Neural cell (in vitro differentiated cells): ENCODE measurements at regions not wholly inside any gene's neighbourhood (a gene's known extent, or its start where the extent isn't known, plus 50 kb on each side); places are given as distances from the start of the nearest gene placed in this dataset.

ENCODE experiments used
- H2AFZ ChIP-seq: fragments of 200-600, 300-800 bp; sonication (generic), shearing (Covaris generic); 2 replicates; pipeline ENCODE4 v1.6.0; 2014; ENCODE audit warnings: low read depth, mild to moderate bottlenecking, antibody characterized with exemption, low read length, moderate library complexity
- H3F3A ChIP-seq: fragments of 200-600 bp; shearing (Covaris generic); 2 replicates; pipeline ENCODE4 v1.6.1; 2016; ENCODE audit warnings: mild to moderate bottlenecking, moderate library complexity, mixed read lengths, antibody characterized with exemption, low read length; ENCODE audit not compliant: insufficient read depth, poor library complexity, severe bottlenecking
- H3K27ac ChIP-seq: fragments of 200-600, 300-800 bp; sonication (generic), shearing (Covaris generic); 2 replicates; pipeline ENCODE4 v1.5.1; 2014; ENCODE audit warnings: mild to moderate bottlenecking, low read length, moderate library complexity
- H3K27me3 ChIP-seq: fragments of 300-800, 200-600 bp; sonication (generic), shearing (Covaris generic); 2 replicates; pipeline ENCODE4 v1.6.0; 2014; ENCODE audit warnings: mild to moderate bottlenecking, low read depth, low read length, moderate library complexity; ENCODE audit not compliant: insufficient read depth
- H3K36me3 ChIP-seq: fragments of 300-800, 200-600 bp; sonication (generic), shearing (Covaris generic); 2 replicates; pipeline ENCODE4 v1.5.1; 2014; ENCODE audit warnings: mild to moderate bottlenecking, antibody characterized with exemption, low read length, moderate library complexity; ENCODE audit not compliant: insufficient read depth
- H3K4me2 ChIP-seq: fragments of 300-800, 200-600 bp; sonication (generic), shearing (Covaris generic); 2 replicates; pipeline ENCODE4 v1.6.0; 2014; ENCODE audit warnings: mild to moderate bottlenecking, low read length
- H3K4me3 ChIP-seq: fragments of 300-800, 200-600 bp; sonication (generic), shearing (Covaris generic); 2 replicates; pipeline ENCODE4 v1.5.1; 2014; ENCODE audit warnings: mild to moderate bottlenecking, low read length, moderate library complexity
- H3K79me2 ChIP-seq: fragments of 200-600 bp; shearing (Covaris generic); replicated peaks from 2 replicates; pipeline ENCODE4 v1.6.0; 2014; ENCODE audit warnings: mild to moderate bottlenecking, low read length, moderate library complexity; ENCODE audit not compliant: insufficient read depth
- H3K9ac ChIP-seq: fragments of 300-800, 200-600 bp; sonication (generic), shearing (Covaris generic); 2 replicates; pipeline ENCODE4 v1.6.1; 2016; ENCODE audit warnings: mild to moderate bottlenecking, low read length, mixed read lengths
- H3K9me2 ChIP-seq: fragments of 200-600 bp; shearing (Covaris generic); 2 replicates; pipeline ENCODE4 v1.6.1; 2016; ENCODE audit warnings: mild to moderate bottlenecking, low read length, mixed read lengths; ENCODE audit not compliant: insufficient read depth
- H3K9me3 ChIP-seq: fragments of 200-600, 300-800 bp; sonication (generic), shearing (Covaris generic); 2 replicates; pipeline ENCODE4 v1.6.1; 2016; ENCODE audit warnings: mild to moderate bottlenecking, mixed run types, low read length, moderate library complexity, mixed read lengths
- H4K20me1 ChIP-seq: fragments of 200-600 bp; shearing (Covaris generic); 2 replicates; pipeline ENCODE4 v1.6.1; 2016; ENCODE audit warnings: mild to moderate bottlenecking, mixed run types; ENCODE audit not compliant: insufficient read depth
- CTCF ChIP-seq: fragments of 450-650 bp; IDR thresholded peaks from 2 replicates; pipeline ENCODE4 v1.5.1; 2014; ENCODE audit warnings: antibody characterized with exemption, mild to moderate bottlenecking, moderate library complexity; ENCODE audit not compliant: poor library complexity, severe bottlenecking
- EP300 ChIP-seq: fragments of 450-650 bp; conservative IDR thresholded peaks from 2 replicates; pipeline ENCODE4 v1.6.1; 2014; ENCODE audit warnings: antibody characterized with exemption, mild to moderate bottlenecking, moderate library complexity; ENCODE audit not compliant: poor library complexity, severe bottlenecking
- EZH2 ChIP-seq: fragments of 200-600, 300-800 bp; shearing (Covaris generic), sonication (generic); IDR thresholded peaks from 2 replicates; pipeline ENCODE4 v1.6.1; 2014; ENCODE audit warnings: antibody characterized with exemption, low read length, borderline replicate concordance, mild to moderate bottlenecking; ENCODE audit not compliant: insufficient read depth, poor library complexity, severe bottlenecking
- MXI1 ChIP-seq: fragments of 450-650 bp; conservative IDR thresholded peaks from 2 replicates; pipeline ENCODE4 v1.6.1; 2014; ENCODE audit warnings: antibody characterized with exemption, mild to moderate bottlenecking; ENCODE audit not compliant: poor library complexity, severe bottlenecking
- POLR2AphosphoS5 ChIP-seq: IDR thresholded peaks from 2 replicates; pipeline ENCODE4 v1.6.1; 2012
- RAD21 ChIP-seq: fragments of 450-650 bp; conservative IDR thresholded peaks from 2 replicates; pipeline ENCODE4 v1.6.1; 2014; ENCODE audit warnings: antibody characterized with exemption, mild to moderate bottlenecking, moderate library complexity
- REST ChIP-seq: IDR thresholded peaks from 2 replicates; pipeline ENCODE4 v1.6.1; 2012; ENCODE audit warnings: borderline replicate concordance
- SMC3 ChIP-seq: fragments of 450-650 bp; conservative IDR thresholded peaks from 2 replicates; pipeline ENCODE4 v1.6.1; 2014; ENCODE audit warnings: antibody characterized with exemption, mild to moderate bottlenecking, moderate library complexity; ENCODE audit not compliant: poor library complexity
- TAF1 ChIP-seq: IDR thresholded peaks from 2 replicates; pipeline ENCODE4 v1.6.1; 2012; ENCODE audit warnings: low read depth

- no peak overlapping the region for H2AFZ ChIP-seq
- H3K4me3 ChIP-seq = no peak overlapping the region
- no peak overlapping the region for H3K4me2 ChIP-seq
- no peaks in the 10 kb centered on the region for H3K9me2 ChIP-seq
- H3K27me3 ChIP-seq = no peaks in the 10 kb centered on the region
- H4K20me1 ChIP-seq = no peaks in the 10 kb centered on the region
- no peak for TF ChIP-seq REST
- no peak for TF ChIP-seq CTCF
- TF ChIP-seq POLR2AphosphoS5 = no peak
- TF ChIP-seq RAD21 = no peak
- TF ChIP-seq SMC3 = no peak
- TF ChIP-seq EP300 = no peak
- TF ChIP-seq TAF1 = no peak
- no peak for TF ChIP-seq MXI1
- no peak for TF ChIP-seq EZH2
- H3K9ac ChIP-seq = no peak overlapping the region
- no peaks in the 10 kb centered on the region for H3F3A ChIP-seq
- no peak overlapping the region for H3K27ac ChIP-seq
- no peaks in the 10 kb centered on the region for H3K9me3 ChIP-seq
- H3K36me3 ChIP-seq = no peaks in the 10 kb centered on the region
- H3K79me2 ChIP-seq = no peaks in the 10 kb centered on the region
Observed at GRCh38 chr1:218643926-218644325, 298.8 kb downstream of the TGFB2 start.

GRCh38 chr1:218646288-218646687 is 301.2 kb downstream of the TGFB2 start:
- Histone ChIP-seq H3K9ac (no peak overlapping the region), H3K4me2 (no peak overlapping the region), H3K4me3 (no peak overlapping the region), H3K9me3 (no peaks in the 10 kb centered on the region), H3K9me2 (no peaks in the 10 kb centered on the region), H3F3A (no peaks in the 10 kb centered on the region), H3K79me2 (no peaks in the 10 kb centered on the region), H3K27ac (no peak overlapping the region), H4K20me1 (no peaks in the 10 kb centered on the region), H3K36me3 (no peaks in the 10 kb centered on the region), H2AFZ (no peak overlapping the region), H3K27me3 (no peaks in the 10 kb centered on the region)
- TF ChIP-seq TAF1 (no peak), EZH2 (no peak), MXI1 (no peak), CTCF (no peak)
